ENCODE measurements at regions not wholly inside any gene's neighbourhood (a gene's known extent, or its start where the extent isn't known, plus 50 kb on each side); places are given as distances from the start of the nearest gene placed in this dataset.
"Not testable (repeated sequence)": the region's sequence is repeated elsewhere in the genome, so short reads cannot be mapped to it uniquely, and the experiment has no call there.

DNA sequence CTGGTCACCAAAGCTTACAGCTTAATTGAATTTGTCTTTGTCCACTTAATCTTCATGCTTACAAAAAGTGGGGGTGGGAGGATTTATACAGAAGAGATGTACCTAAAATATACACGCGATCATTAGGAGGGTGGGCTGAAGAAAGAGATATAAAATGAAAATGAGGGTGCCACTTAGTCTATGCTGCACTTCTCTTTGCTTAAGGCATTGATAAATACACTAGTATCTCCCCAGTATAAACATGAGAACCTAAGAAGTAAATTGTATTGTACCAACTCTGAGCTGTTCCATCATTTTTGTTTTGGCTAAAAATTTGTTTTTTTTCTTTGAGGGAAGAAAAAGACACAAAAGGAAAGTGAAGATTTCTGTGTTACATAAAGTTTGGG is 170.8 kb upstream of the ZNF217 start:
- no peak for DNase-seq

DNA sequence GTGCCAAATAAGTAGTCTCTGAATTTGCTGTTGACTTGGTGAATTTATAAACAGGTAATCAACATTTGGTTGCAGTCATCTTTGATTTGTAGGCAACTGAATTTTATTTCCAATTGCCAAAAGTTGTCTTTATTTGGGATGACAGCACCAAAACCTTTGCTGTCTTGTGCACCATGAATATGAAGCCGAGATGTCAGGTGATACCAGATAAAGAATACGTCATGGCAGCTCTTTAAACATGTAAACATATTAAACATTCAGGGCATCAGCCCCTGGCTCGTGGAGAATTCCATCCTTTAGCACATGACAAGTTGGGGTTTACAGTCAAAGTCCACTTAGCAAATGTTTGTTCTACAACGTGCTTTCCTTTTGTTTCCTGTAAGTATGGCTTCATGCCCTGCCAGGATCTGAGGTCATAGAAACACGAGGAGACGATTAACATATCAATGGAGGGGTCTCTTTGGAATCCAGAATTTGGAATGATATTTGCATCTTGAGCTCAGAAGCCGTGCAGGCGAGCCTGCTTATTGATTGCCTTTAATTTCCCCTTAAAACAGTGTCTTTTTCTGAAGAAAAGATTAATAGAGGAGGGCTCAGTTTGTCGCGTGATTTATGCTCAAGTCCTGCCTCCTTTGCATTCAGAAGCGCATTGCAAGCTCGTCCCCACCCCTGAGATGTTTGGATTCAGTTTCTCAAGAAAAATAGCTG is 170.2 kb upstream of the ZNF217 start:
- DNase-seq = peak; percentile 65

DNA sequence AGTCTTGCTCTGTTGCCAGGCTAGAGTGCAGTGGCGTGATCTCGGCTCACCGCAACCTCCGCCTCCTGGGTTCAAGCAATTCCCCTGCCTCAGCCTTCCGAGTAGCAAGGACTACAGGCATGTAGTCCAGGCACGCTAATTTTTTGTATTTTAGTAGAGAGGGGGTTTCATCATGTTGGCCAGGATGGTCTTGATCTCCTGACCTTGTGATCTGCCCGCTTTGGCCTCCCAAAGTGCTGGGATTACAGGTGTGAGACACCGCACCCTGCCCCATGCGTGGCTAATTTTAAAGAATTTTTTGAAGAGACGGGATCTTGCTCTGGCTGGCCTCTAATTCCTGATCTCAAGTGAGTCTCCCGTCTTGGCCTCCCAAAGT is 168.8 kb upstream of the ZNF217 start:
- not testable (repeated sequence) for DNase-seq

DNA sequence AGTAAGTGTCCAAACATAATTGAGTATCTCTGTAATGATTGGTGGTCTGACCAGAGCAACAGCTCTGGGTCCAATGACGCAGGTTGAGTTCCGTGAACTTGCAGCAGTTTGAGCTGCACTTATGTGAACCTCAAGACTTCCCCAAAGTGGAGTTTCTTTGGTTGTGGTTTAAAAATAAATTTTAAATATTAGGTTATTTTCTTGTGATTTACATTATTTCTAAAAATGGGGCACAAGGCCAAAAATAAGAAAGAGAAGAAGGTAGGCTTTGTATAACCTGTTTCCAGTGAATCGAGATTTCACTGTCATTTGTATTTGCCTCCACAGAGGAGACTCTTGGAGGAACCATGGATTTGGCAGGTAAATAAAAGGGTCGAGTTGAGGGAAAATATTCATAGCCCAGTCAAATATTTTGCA is 166.4 kb upstream of the ZNF217 start:
- DNase-seq = no peak

DNA sequence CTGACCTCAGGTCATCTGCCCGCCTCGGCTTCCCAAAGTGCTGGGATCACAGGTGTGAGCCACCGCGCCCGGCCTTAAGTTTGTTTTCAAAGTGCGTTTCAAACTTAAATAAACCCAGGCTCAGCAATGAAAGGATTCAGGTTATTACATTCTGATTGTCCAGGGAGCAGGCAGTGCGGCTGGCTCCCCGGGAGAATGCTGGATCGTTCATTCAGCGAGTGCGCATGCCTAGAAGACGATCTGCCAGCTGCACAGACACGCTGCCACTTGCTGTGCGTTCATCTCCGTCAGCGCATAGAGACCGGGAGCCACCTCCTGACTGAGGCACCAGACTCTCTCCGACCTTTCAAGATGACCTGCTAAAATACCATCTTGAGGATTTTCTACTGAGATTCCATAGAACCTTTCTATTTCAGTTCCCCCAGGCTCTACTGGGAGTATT is 163.9 kb upstream of the ZNF217 start:
- DNase-seq = peak; percentile 31

DNA sequence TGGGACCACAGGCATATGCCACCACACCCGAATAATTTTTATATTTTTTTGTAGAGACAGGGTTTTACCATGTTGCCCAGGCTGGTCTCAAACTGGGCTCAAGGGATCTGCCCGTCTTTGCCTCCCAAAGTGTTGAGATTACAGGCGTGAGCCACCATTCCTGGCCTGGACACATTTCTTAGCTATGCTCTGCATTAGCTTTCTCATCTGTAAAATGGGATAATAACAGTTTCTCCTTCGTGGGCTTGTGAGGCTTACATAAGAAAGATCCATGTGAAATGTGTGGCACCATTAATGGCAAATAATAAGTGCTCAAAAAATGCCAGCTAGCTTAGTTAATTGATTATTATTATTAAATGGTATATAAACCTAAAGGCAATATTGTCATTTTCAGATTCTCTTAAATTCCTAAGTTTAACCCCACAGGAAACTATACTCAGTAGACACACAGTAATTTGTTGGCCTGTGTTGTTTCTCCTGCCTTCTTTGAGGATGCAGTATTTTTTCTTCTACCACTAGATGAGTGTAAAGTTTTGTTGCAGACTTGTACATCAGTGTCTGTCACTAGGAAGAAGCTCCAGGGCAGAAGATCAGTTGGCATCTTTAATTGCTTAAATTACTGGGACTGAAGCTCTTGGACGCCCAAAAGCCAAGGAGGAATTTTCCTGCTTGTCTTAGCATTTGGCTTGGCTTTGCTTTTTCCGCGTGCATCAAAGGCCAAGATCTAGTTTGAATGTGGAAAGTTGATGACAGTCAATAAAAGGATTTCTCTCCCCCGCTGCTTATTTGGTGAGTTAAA is 162.3 kb upstream of the ZNF217 start:
- DNase-seq = no peak

DNA sequence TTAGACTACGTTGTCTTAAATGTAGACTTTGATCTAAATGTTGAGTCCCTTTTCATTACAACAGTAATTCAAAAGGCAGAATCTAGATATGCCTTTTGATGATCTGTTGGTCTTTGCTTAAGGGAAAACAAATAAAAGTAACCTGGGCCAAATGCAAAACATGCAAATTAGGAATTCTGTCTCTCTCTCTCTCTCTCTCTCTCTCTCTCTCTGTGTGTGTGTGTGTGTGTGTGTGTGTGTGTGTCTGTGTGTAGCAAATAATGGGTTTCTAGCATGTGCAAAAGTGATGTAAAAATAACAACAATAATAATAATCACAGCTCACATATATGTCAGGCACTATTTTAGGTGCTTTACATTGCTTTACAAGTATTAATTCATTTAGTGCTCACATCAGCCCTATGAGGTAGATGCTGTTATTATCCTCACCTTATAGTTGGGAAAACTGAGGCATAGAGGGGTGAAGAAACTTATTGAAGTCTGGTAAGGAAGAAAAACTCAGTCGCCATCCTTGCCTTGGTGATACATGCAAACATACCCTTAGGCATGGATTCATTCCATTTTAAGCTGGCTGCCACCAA is 160.3 kb upstream of the ZNF217 start:
- no peak for DNase-seq

DNA sequence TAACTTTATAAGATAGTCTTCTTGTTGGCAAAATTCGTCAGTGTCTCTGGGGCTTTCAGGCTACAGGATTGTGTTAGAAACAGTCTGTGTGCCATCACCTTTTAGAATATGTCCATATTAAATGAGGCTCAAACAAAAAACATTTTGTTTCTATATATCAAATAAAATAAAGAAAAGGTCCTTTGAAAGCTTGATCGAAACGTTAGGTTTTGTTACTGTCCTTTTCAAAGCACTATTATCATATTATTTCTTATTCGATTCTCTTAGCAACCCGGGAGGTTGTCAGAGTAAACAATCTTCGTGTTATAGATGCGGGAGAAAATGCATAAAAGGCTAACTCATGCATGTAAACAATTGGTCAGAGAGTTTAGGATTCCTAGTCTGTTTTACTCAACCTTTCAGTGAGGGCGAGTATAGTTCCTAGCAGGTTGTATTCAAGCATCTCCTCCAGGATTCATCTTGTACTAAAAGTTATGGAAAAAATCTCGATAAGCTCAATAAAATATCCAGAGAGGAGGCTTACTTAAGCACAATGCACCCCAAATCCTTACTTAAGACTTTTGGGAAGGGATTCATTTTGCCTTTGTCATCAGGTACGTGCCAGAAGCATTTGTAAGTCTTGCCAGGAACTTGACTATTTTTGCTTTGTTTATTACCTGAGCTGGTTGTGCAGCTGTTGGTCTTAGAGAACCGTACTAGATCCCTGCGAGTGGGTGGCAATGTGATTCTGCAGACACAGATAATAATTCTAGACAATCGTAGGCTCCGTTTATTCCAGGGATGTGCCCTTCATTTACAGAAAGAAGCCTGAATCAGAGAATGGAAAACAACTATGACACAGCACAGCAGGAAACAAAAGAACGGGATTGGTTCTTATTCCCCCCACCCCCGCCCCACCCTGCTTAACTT is 159.6 kb upstream of the ZNF217 start:
- DNase-seq = no peak

DNA sequence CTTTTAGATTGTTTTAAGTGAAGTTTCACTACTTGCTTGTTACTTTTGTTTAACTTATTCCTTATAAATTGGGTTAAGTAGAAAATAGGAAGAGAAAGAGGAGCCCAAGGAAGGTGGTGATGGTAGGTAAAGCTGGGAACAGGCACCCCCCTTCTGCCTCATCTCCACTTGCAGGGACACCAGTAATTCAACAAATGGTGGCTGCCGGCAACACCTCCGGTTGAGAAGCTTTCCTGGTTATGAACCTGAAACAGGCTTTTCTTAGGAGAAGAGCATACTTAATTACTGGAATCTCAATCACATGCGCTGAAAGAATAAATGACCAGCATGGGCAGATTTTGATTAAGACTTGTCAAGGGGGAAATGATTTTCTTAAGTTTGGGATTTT is 158.9 kb upstream of the ZNF217 start:
- DNase-seq = no peak

DNA sequence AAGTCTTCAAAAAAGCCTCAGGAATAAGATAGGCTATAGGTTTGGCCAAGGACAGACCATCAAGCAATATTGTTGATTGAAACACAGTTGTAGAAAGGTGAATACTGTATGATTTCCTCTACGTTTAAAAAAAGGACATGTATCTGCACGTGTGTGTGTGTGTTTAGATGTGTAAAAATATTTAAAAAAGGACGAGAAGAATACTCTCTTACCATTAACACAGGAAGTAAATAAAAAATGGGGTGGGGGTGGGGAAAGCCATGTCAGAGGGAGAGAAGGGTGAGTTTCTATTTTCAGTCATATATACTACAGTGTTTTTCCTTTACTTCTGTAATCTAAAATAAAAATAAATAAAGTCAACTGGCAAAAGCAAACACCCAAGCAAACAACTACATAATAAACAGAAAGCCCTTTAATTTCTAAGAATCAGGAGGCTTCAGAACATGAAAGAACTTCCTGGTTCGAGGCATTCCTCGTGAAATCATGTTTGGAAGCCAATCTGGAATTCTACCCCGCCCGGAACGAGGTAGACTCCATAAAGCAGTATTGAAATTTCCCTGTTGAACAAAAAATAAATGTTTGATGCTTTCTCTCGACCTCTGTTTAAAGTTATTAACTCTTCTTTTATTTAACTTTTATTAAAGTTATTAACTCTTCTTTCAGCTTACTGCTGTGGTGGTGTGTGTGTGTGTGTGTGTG is 158.1 kb upstream of the ZNF217 start:
- no peak for DNase-seq

DNA sequence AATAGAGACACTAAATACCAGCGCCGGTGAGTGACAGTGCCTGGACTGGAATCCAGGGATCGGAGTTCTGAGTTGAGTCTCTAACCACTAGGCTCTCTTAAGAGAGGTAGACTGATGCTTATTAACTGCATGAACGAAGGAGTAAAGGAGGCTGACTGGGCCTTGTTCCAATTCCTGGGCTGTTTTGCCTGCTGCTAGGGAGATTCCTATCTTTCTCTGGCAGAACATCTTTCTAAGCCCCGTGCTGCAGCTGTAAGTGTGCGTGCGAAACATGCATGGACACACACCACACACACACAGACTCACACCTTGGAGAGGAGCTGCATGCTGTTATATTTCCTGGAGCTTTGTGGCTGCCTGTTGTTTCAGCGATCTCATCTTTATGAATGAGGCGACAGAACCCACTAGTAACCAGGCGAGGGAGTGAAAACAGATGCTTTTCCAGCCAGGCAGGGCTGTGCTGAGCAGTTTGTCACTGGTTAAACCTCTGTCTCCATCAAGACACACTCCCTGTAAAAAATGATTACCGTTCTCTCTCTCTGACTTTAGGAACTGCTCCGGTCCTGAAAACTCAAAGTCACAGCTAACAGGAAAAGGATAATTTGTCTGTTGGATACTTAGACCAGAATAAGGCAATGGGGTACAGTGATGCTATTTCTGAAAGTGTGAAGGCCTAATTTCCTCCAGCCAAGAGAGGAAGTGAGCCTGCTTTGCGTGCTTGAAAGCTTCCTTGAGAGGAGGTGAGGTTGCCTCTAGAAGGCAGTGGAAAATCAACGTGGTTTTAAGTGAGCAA is 157.4 kb upstream of the ZNF217 start:
- no peak for DNase-seq

DNA sequence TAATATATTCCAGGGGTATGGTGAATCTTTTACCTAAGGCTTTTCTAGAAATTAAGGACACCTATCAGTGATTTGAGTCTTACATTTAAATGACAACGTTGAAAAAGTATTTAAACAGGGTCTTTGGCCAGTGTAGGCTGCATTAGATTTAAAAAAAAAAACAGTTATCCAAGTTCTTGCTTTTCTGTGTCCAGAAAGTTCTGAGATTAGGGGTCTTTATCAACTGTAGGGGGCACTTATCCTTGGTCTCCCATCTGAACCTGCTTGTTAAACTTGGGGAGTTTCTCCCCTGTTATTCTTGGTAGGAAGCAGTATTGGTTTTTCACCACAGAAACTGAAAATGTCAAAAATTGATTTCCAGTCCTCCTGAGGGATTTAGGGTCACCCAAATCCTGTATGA is 155.9 kb upstream of the ZNF217 start:
- no peak for DNase-seq

DNA sequence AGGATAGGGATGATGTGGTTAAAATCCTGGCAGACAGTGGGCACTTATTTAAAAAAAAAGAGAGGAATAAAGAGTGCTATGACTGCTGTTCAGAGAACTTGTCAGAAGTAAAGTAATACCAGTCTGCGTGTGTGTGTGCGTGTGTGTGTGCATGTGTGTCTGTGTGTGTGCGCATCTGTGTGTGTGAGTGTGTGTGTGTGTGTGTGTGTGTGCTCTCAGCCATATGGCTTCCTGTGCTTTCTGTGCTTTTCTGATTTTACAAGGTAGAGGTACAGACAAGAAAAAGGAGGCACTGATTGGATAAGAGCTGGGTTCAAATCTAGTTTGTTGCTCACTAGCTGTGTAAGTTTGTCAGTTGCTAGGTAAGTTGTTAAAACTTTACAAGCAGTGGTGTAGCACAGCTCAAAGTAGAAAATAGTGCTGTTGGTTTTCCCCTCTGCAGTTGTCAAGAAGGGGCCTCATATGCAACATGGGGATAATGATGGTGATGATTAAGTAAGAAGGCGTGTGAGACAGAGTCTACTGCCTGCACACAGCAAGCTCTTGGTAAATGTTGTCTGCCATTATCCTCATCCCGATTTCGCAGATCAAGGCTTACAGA is 155.3 kb upstream of the ZNF217 start:
- DNase-seq = no peak

DNA sequence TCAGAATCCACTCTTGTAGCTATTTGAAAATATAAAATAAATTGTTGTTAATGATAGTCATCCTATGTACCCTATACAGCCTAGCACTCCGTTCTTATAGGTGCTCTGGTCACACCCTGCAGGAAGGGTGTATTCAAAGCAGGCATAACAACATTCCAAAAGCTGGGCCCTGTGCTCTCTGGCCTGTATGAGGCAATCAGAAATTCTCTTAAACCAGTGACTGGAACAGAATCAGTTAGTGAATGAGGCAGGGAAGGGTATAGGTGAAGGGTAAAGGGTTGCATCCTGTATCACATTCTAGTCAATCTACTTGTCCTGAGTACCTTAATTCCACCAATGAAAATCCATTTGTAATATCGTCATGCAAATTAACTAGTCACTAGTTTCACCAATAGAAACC is 154.5 kb upstream of the ZNF217 start:
- DNase-seq = no peak

DNA sequence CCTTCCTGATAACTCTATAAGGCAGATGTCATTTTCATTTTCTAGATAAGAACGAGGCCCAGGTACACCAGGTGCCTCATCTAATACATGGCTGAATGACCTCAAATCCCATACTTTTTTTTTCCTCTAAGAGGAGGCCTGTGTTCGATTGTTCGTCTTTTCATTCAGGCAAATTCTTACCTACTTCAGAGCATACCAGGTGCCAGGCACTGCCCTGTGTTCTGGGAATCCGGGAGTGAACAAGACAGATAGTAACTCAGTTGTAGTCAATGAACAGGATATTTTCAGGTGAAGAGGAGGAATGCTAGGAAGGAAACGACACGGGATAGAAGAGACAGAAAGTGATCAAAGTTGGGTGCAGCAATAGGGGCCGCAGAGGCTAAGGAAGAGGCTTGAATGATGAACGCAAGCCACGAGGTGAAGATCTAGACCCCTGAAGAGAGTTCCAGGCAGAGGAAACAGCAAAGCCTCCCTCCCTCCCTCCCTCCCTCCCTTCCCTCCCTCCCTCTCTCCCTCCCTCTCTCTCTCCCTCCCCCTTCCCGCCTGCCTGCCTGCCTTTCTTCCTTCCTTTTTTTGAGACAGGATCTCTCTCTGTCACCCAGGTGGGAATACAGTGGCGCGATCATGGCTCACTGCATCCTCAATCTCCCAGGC is 150.1 kb upstream of the ZNF217 start:
- no peak for DNase-seq

DNA sequence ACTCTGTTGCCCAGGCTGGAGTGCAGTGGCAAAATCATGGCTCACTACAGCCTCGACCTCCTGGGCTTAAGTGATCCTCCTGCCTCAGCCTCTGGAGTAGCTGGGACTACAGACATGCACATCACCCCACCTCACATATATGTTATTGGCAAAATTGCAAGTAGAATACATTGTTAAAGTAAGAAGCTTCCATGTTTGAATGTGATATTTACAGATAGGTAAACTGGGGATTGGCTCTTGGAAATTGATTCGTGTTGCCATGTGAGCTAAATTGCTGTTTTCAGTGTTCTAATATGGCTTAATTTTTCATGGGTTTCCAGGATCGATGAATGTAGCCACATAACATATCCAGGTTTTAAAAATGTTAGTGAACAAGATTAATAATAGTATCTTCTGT is 149.0 kb upstream of the ZNF217 start:
- no peak for DNase-seq

DNA sequence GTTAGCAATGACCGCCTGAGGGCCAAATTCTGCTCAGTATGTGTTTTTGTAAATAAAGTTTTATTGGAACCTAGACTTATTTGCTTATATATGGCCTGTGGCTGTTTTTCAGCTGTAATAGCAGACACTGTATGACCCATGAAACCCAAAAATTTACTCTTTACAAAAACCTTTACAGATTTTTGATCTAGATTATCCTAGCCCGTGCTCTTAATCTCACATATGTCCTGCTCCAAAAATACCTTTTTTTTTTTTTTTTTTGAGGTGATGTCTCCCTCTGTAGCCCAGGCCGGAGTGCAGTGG is 148.0 kb upstream of the ZNF217 start:
- DNase-seq = no peak

DNA sequence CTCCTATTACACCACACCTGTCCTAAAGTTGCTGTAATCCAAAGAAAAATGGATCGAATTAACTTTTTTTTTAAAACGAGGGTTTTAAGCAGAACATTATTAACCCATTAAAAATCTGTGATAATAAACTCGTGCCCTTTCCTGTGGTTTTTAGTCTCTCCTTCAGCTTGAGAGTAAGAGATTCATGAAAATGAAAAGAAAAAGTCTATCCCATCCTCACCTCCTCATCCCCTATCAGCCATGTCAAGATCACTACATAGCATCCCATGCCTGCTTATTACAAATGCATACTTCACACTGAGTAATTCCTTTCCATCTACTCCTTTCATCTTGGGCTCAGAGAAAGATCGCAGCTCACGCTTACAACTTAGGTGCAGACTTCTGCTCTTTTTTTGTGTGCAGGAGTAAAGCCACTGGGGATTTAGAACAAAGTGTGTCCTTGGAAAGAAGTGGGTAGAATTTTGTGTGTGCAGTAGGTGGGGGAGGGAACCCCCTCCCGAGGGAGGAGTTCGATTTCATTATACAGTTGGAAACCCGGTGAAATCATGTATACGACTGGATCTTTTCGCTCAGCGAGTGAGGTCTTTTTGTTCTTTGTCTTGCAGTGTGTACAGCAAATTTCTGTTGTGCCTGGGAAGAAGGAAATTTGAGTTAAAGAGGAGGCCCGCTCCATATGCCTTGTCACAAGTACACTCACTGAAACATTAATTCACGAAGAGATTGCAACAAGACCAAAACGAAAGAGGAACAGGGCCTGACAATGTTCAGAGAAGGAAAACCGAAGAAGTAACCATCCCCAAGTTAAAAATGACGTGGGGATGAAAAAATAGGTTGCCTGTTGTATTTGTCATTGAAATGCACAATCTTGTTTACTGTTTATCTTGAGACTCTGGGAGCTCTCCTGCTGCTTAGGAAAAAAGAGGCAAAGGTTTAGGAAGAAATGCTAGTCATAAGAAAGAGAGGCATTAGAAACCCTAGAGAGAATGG is 146.5 kb upstream of the ZNF217 start:
- peak; percentile 23 for DNase-seq

DNA sequence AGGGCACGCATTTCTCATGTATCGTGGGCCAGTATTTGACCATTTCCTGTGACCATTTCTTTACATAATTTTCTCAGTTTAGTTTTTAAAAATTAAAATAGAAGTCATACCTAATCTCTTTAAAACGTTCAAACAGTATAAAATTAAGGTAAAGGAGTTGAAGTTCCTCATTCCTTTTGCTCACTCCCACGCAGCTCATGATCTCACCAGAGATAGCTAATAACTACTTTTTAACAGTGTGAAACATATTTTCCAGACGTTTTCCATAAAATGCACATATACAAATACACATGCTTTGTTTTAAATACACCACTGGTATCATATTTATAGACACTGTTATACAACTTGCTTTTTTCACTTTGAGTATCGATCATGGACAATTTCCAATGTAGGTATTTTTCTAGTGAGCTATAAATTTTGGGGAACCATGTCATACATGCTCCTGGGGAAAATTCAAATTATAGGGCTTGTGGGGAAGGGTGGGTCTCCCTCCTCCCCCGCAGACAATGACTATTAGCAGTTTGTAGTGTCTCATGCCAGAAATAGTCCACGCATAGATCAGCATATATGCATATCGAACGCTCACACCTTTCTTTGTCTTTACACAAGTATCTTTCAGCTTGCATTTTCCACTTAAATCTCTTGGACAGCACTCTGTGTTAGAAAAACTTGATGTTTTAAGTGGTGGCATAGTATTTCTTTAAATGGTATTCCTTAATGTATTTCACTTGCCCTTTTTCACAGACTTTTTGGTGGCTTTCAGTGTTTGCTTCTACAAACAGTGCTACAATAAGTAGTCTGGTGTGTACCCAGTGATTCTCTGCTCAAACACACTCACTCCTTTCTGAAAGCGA is 145.5 kb upstream of the ZNF217 start:
- no peak for DNase-seq
